ENCODE measurements at regions not wholly inside any gene's neighbourhood (a gene's known extent, or its start where the extent isn't known, plus 50 kb on each side); places are given as distances from the start of the nearest gene placed in this dataset.

DNA sequence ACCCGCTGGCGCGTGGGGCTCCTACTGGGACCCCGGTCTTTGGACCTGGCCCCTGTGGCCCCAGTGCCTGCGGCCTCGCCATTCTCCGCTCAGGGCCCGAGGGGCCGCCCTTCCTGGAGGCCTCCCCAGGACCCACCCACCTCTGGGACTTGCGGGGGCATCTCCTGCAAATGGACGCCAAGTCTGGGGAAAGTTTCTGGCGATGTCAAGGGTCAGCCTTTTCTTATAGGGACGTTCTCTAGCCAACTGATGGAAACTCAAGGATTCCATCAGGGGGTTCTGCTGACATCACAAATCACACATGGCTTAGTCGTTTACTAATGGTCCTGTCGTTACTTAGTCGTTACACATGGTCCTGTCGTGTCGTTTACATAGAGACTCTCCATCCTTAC, 57.7 kb upstream of the RHOBTB1 start:
- TF ChIP-seq, protein P1, sequence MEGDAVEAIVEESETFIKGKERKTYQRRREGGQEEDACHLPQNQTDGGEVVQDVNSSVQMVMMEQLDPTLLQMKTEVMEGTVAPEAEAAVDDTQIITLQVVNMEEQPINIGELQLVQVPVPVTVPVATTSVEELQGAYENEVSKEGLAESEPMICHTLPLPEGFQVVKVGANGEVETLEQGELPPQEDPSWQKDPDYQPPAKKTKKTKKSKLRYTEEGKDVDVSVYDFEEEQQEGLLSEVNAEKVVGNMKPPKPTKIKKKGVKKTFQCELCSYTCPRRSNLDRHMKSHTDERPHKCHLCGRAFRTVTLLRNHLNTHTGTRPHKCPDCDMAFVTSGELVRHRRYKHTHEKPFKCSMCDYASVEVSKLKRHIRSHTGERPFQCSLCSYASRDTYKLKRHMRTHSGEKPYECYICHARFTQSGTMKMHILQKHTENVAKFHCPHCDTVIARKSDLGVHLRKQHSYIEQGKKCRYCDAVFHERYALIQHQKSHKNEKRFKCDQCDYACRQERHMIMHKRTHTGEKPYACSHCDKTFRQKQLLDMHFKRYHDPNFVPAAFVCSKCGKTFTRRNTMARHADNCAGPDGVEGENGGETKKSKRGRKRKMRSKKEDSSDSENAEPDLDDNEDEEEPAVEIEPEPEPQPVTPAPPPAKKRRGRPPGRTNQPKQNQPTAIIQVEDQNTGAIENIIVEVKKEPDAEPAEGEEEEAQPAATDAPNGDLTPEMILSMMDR (optimal IDR thresholded peaks at IDR 0.05 in 1 of 3, IDR thresholded peaks at IDR 0.05 in 1 of 3, conservative IDR thresholded peaks at IDR 0.05 in 1 of 3; ENCODE audit: extremely low read depth in 1 of 3, insufficient read depth in 2 of 3, low read length in 3 of 3), result no peak
- TF ChIP-seq EZH2 (IDR thresholded peaks at IDR 0.05; ENCODE audit: low read length), result no peak

Data from keratinocyte (primary cell).